ENCODE measurements at regions not wholly inside any gene's neighbourhood (a gene's known extent, or its start where the extent isn't known, plus 50 kb on each side); places are given as distances from the start of the nearest gene placed in this dataset.
A peak's percentile ranks its signal among the peaks of the same experiment; 100 is the strongest.

DNA sequence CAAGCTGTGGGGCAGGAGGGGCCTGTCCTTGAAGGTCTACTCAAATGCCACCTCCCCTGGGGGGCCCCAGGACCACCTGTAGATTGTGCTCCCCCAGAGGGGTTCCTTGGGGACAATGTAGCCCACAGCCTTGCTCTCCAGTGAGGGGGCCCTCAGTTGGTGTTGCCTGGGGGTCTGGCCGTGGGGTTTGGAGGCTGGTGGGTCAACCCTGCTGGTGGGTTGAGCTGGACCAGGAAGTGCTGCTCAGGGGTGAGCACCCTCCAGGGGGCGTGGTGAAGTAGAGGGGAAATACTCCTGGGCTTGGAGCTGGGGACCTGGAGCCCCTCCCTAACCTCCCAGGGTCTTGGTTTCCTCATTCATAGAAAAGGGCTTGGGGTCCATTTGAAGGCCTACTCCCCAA is 143.6 kb upstream of the WNT4 start:
- Mint-ChIP-seq H3K4me1 (peaks cover 24% of the 10 kb centered on the region), H3K36me3 (no peaks in the 10 kb centered on the region), H3K4me3 (no peak overlapping the region), H3K9me3 (no peaks in the 10 kb centered on the region), H3K27me3 (ENCODE audit: low read depth) (peaks cover 1% of the 10 kb centered on the region), H3K27ac (peak overlapping the region; percentile 7)
- DNase-seq (ENCODE audit: low spot score in 2 of 2, unreplicated experiment in 2 of 2): no peak
- TF ChIP-seq, protein P1, sequence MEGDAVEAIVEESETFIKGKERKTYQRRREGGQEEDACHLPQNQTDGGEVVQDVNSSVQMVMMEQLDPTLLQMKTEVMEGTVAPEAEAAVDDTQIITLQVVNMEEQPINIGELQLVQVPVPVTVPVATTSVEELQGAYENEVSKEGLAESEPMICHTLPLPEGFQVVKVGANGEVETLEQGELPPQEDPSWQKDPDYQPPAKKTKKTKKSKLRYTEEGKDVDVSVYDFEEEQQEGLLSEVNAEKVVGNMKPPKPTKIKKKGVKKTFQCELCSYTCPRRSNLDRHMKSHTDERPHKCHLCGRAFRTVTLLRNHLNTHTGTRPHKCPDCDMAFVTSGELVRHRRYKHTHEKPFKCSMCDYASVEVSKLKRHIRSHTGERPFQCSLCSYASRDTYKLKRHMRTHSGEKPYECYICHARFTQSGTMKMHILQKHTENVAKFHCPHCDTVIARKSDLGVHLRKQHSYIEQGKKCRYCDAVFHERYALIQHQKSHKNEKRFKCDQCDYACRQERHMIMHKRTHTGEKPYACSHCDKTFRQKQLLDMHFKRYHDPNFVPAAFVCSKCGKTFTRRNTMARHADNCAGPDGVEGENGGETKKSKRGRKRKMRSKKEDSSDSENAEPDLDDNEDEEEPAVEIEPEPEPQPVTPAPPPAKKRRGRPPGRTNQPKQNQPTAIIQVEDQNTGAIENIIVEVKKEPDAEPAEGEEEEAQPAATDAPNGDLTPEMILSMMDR (IDR thresholded peaks at IDR 0.05; ENCODE audit: unreplicated experiment): no peak

GRCh38 chr1:22287273-22287672 is 144.4 kb upstream of the WNT4 start:
- no peaks in the 10 kb centered on the region for H3K9me3 Mint-ChIP-seq
- peaks cover 31% of the 10 kb centered on the region for H3K4me1 Mint-ChIP-seq

GRCh38 chr1:22287946-22288520 is 145.1 kb upstream of the WNT4 start:
- H3K27ac Mint-ChIP-seq: no peak overlapping the region
- TF ChIP-seq, protein P1 (IDR thresholded peaks at IDR 0.05; ENCODE audit: unreplicated experiment): no peak
- H3K9me3 Mint-ChIP-seq: no peaks in the 10 kb centered on the region
- no peak for DNase-seq (ENCODE audit: low spot score in 2 of 2, unreplicated experiment in 2 of 2)
- H3K27me3 Mint-ChIP-seq (ENCODE audit: low read depth): peaks cover 1% of the 10 kb centered on the region
- no peak overlapping the region for H3K4me3 Mint-ChIP-seq
- H3K4me1 Mint-ChIP-seq: peaks cover 24% of the 10 kb centered on the region
- no peaks in the 10 kb centered on the region for H3K36me3 Mint-ChIP-seq

More at GRCh38 chr1:22287273-22287672, 144.4 kb upstream of the WNT4 start:
- no peak for DNase-seq (ENCODE audit: low spot score in 2 of 2, unreplicated experiment in 2 of 2)
- TF ChIP-seq, protein P1 (IDR thresholded peaks at IDR 0.05; ENCODE audit: unreplicated experiment): no peak
- Mint-ChIP-seq H3K4me3 (no peak overlapping the region), H3K36me3 (no peaks in the 10 kb centered on the region), H3K27me3 (ENCODE audit: low read depth) (peaks cover 1% of the 10 kb centered on the region), H3K27ac (no peak overlapping the region)

DNA sequence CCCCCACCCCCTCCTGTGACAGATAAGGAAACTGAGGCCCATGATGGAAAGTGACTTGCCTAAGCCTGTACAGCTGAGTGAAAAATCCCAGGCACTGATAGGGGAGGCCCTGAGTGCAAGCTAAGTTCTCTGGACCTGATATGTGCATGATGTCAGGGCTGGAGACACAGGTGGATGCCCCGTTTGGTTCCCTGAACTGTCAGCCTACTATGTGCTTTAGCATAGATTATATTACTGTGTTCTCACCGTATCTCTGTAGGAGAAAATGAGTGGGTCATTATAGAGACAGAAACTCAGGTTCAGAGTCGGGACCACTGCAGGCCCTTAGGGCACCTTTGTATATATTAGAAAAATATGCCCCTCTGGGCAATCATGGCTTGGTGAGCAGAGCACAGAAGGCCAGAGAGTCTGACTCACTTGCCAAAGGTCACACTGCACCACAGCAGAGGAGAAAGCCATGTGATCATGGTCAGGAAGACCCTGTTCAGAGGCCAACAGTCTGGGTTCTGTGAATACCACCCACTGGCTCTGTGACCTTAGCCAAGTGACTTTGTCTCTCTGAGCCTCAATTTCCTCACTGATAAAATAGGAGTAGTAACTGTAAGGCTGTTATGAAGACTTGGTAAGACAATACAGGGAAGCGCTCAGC is 145.8 kb upstream of the WNT4 start:
- Mint-ChIP-seq H3K27ac (no peak overlapping the region), H3K27me3 (ENCODE audit: low read depth) (no peaks in the 10 kb centered on the region), H3K9me3 (no peaks in the 10 kb centered on the region), H3K4me1 (peaks cover 22% of the 10 kb centered on the region), H3K36me3 (no peaks in the 10 kb centered on the region), H3K4me3 (no peak overlapping the region)
- no peak for DNase-seq (ENCODE audit: low spot score in 2 of 2, unreplicated experiment in 2 of 2)
- TF ChIP-seq, protein P1 (IDR thresholded peaks at IDR 0.05; ENCODE audit: unreplicated experiment): no peak

GRCh38 chr1:22289307-22289995 is 146.6 kb upstream of the WNT4 start:
- Mint-ChIP-seq H3K27ac (no peak overlapping the region), H3K27me3 (ENCODE audit: low read depth) (no peaks in the 10 kb centered on the region), H3K36me3 (no peaks in the 10 kb centered on the region), H3K9me3 (no peaks in the 10 kb centered on the region), H3K4me1 (peaks cover 22% of the 10 kb centered on the region), H3K4me3 (no peak overlapping the region)
- TF ChIP-seq, protein P1 (IDR thresholded peaks at IDR 0.05; ENCODE audit: unreplicated experiment): no peak
- no peak for DNase-seq (ENCODE audit: low spot score in 2 of 2, unreplicated experiment in 2 of 2)

All from mesothelial cell of epicardium (in vitro differentiated cells).